ENCODE measurements at regions not wholly inside any gene's neighbourhood (a gene's known extent, or its start where the extent isn't known, plus 50 kb on each side); places are given as distances from the start of the nearest gene placed in this dataset.

DNA sequence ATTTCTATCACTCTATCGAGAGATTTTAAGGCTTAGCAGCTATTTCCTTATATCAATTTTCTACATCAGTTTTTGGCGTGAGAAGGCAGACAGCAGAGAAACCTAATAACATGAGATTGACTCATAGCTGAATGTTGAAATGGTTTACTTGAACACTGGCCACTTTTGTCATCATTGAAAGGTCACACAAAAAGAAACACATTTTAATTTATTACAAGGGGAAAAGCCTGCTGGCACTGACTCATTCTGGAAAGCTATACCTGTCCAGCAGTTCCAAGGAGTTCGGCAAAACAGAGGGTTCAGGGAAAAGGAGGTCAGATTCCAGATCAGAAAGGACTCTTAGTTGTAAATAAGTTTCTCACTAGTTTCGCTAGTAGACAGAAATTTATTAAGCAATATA is 566.4 kb downstream of the DNAH5 start:
- Histone ChIP-seq H3K27ac (ENCODE audit: low read depth in 1 of 2, low read length in 1 of 2) (no peak overlapping the region), H3K4me1 (ENCODE audit: control insufficient read depth in 5 of 5, insufficient read depth in 5 of 5, low read length in 5 of 5) (no peaks in the 10 kb centered on the region), H3K4me3 (no peak overlapping the region), H3K27me3 (ENCODE audit: control insufficient read depth in 3 of 3, insufficient read depth in 3 of 3, low read length in 2 of 3) (no peaks in the 10 kb centered on the region), H3K9ac (ENCODE audit: insufficient read depth in 1 of 2, low read length in 2 of 2) (no peak overlapping the region), H3K36me3 (ENCODE audit: control insufficient read depth in 4 of 4, insufficient read depth in 4 of 4, low read length in 4 of 4) (no peaks in the 10 kb centered on the region), H3K9me3 (ENCODE audit: control insufficient read depth in 4 of 4, insufficient read depth in 3 of 4, low read length in 3 of 4) (peaks cover 0 to 6% (median 0%) of the 10 kb centered on the region in 4 donors)
- TF ChIP-seq, protein P1, sequence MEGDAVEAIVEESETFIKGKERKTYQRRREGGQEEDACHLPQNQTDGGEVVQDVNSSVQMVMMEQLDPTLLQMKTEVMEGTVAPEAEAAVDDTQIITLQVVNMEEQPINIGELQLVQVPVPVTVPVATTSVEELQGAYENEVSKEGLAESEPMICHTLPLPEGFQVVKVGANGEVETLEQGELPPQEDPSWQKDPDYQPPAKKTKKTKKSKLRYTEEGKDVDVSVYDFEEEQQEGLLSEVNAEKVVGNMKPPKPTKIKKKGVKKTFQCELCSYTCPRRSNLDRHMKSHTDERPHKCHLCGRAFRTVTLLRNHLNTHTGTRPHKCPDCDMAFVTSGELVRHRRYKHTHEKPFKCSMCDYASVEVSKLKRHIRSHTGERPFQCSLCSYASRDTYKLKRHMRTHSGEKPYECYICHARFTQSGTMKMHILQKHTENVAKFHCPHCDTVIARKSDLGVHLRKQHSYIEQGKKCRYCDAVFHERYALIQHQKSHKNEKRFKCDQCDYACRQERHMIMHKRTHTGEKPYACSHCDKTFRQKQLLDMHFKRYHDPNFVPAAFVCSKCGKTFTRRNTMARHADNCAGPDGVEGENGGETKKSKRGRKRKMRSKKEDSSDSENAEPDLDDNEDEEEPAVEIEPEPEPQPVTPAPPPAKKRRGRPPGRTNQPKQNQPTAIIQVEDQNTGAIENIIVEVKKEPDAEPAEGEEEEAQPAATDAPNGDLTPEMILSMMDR (IDR thresholded peaks at IDR 0.05; ENCODE audit: control extremely low read depth, extremely low read depth), result no peak
- no peak for ATAC-seq (ENCODE audit: insufficient read depth, low FRiP score)
- no peak for DNase-seq
- WGBS, 2 donors, result 73 to 88% methylated on average over 4 of the region's 4 CpGs

- H3K27me3 ChIP-seq (ENCODE audit: control insufficient read depth in 3 of 3, insufficient read depth in 3 of 3, low read length in 2 of 3), result no peaks in the 10 kb centered on the region
- no peaks in the 10 kb centered on the region for H3K36me3 ChIP-seq (ENCODE audit: control insufficient read depth in 4 of 4, insufficient read depth in 4 of 4, low read length in 4 of 4)
- DNase-seq (no peak), ATAC-seq (ENCODE audit: insufficient read depth, low FRiP score) (no peak)
- H3K9me3 ChIP-seq (ENCODE audit: control insufficient read depth in 4 of 4, insufficient read depth in 3 of 4, low read length in 3 of 4), result no peaks in the 10 kb centered on the region
- TF ChIP-seq, protein P1 (IDR thresholded peaks at IDR 0.05; ENCODE audit: control extremely low read depth, extremely low read depth), result no peak
- H3K4me1 ChIP-seq (ENCODE audit: control insufficient read depth in 5 of 5, insufficient read depth in 5 of 5, low read length in 5 of 5), result no peaks in the 10 kb centered on the region
- H3K4me3 ChIP-seq, result no peak overlapping the region
- H3K9ac ChIP-seq (ENCODE audit: insufficient read depth in 1 of 2, low read length in 2 of 2), result no peak overlapping the region
- no peak overlapping the region for H3K27ac ChIP-seq (ENCODE audit: low read depth in 1 of 2, low read length in 1 of 2)
Measured at GRCh38 chr5:13359344-13359743, 585.1 kb downstream of the DNAH5 start.

DNA sequence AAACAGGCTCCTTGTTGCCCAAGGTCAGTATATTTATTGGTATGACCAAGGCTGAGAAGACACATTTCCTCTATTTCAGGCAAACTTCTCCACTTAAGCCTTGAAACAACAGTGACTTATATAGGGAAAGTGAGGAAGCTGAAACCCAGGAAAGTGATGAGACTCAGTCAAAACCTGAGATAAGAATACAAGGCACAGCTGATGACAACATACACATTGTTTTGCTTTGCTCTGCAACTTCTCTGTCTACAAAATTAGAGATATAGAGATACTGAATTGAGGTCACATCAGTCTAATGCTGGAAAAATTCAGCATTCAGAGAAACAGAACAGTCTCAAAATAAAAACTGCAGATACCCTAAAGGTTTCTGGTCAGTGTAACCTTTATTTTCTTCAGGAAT is 586.1 kb downstream of the DNAH5 start:
- H3K27me3 ChIP-seq (ENCODE audit: control insufficient read depth in 3 of 3, insufficient read depth in 3 of 3, low read length in 2 of 3), result no peaks in the 10 kb centered on the region
- H3K4me1 ChIP-seq (ENCODE audit: control insufficient read depth in 5 of 5, insufficient read depth in 5 of 5, low read length in 5 of 5), result no peaks in the 10 kb centered on the region
- no peak overlapping the region for H3K27ac ChIP-seq (ENCODE audit: low read depth in 1 of 2, low read length in 1 of 2)
- DNase-seq, result no peak
- H3K9me3 ChIP-seq (ENCODE audit: control insufficient read depth in 4 of 4, insufficient read depth in 3 of 4, low read length in 3 of 4), result no peaks in the 10 kb centered on the region
- no peaks in the 10 kb centered on the region for H3K36me3 ChIP-seq (ENCODE audit: control insufficient read depth in 4 of 4, insufficient read depth in 4 of 4, low read length in 4 of 4)
- H3K9ac ChIP-seq (ENCODE audit: insufficient read depth in 1 of 2, low read length in 2 of 2), result no peak overlapping the region
- TF ChIP-seq, protein P1 (IDR thresholded peaks at IDR 0.05; ENCODE audit: control extremely low read depth, extremely low read depth), result no peak
- ATAC-seq (ENCODE audit: insufficient read depth, low FRiP score), result no peak
- no peak overlapping the region for H3K4me3 ChIP-seq

GRCh38 chr5:13357929-13358328 is 586.6 kb downstream of the DNAH5 start:
- Histone ChIP-seq H3K27me3 (ENCODE audit: control insufficient read depth in 3 of 3, insufficient read depth in 3 of 3, low read length in 2 of 3) (no peaks in the 10 kb centered on the region), H3K4me3 (no peak overlapping the region), H3K4me1 (ENCODE audit: control insufficient read depth in 5 of 5, insufficient read depth in 5 of 5, low read length in 5 of 5) (no peaks in the 10 kb centered on the region), H3K9ac (ENCODE audit: insufficient read depth in 1 of 2, low read length in 2 of 2) (no peak overlapping the region), H3K27ac (ENCODE audit: low read depth in 1 of 2, low read length in 1 of 2) (no peak overlapping the region), H3K9me3 (ENCODE audit: control insufficient read depth in 4 of 4, insufficient read depth in 3 of 4, low read length in 3 of 4) (no peaks in the 10 kb centered on the region), H3K36me3 (ENCODE audit: control insufficient read depth in 4 of 4, insufficient read depth in 4 of 4, low read length in 4 of 4) (no peaks in the 10 kb centered on the region)
- ATAC-seq (ENCODE audit: insufficient read depth, low FRiP score) (no peak), DNase-seq (no peak)
- TF ChIP-seq, protein P1 (IDR thresholded peaks at IDR 0.05; ENCODE audit: control extremely low read depth, extremely low read depth), result no peak
- WGBS, 2 donors, result 0 to 56% methylated on average over 1 of the region's 1 CpG

Data from lung (tissue), 11 donors.